Limb (tissue), 2 donors: ENCODE measurements at regions not wholly inside any gene's neighbourhood (a gene's known extent, or its start where the extent isn't known, plus 50 kb on each side); places are given as distances from the start of the nearest gene placed in this dataset.

Source experiments
- DNase-seq, 2 donors: peaks; one replicate each; pipeline ENCODE4 v3.0.0-alpha.2; 2016; ENCODE audit errors: extremely low spot score in 2 of 2

GRCh38 chr2:15806801-15807417 lies 133.4 kb upstream of the MYCN start:
- no peak for DNase-seq

DNA sequence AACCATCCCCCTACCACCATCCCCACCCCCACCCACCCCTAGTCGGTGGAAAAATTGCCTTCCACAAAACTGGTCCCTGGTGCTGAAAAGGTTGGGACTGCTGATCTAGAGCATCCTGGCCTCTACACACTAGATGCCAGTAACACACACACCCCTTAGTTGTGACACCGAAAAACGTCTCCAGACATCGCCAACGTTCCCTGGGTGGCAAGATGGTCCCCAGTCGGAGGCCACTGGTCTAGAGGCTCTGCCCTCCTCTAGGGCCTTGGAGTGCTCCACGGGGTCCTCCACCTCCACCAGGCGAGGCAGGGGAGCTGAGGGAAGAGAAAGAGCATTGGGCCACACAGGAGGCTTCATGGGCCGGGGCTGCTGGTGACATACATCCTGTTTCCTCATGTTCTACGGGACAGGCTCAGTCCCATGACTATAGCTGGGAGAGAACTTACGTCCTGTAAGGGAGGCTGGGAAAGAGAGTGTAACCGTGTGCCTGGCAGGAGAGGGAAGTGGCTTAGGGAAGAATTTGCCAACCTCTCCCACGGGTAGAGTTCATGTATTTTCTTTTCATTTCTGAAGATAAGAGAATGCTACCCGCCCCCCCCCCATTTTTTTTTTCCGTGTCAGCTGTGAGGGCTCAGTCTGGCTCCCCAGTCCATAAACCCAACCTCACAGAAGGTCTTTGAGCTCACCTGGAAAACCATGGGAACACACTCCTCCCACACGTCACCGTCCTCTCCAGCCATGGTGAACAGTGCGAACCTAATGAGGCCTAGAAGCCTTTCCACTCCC lies 132.7 kb upstream of the MYCN start:
- DNase-seq, result no peak

- peak in 1 of 2 donors; percentile 64 for DNase-seq
Observed at GRCh38 chr2:15808204-15808910, 132.0 kb upstream of the MYCN start.

DNA sequence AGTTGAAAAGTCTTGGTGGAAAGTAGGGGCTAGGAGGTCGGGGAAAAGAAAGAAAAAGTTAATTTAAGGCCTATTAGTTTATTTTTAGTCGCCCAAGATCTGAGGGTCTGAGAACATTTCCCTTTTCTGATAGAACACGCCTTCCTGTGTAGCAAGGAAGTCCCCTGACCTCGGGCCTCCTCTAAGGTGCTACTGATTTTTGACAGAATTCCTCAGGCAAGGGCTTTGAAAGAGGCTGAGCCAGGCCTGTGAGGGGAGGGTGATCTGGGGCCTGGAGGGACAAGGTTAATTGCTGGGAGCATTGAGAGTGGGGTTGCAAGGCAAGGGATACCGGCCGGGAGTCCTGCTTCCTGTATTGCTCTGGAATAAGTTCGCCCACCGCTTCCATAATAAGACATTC lies 131.4 kb upstream of the MYCN start:
- no peak for DNase-seq

GRCh38 chr2:15809404-15809803 lies 130.9 kb upstream of the MYCN start:
- no peak for DNase-seq

DNA sequence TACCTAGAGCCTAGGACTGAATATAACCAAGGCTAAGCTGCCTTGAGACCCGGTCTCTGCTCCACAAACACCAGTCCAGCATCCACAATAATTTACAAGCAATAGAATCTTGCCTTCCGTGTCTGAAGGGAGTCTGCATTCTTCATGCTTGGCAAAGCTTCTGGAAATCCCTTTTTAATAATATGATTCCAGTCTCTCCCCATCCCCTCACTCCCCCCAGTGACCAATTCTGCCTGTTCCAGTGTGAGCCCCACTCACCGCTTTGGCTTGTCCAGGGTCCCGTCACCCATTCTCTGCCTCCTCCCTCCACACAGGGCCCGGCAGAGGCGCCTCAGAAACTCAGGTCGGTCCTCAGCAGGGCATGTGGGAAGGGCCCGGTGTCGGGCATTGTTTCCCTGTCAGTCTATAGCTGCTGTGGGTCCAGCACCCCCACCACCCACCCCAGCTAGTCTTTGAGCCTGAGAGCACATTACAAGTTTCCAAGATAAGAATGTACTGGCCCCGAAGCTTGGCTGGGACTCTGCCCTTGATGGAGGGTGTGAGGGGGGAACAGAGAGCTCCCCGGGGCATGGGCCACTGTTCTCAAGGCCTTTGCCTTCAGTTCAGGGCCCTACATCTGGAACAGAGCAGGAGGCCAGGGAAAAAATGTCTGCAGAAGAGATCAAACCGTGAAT lies 129.7 kb upstream of the MYCN start:
- DNase-seq, result no peak

DNA sequence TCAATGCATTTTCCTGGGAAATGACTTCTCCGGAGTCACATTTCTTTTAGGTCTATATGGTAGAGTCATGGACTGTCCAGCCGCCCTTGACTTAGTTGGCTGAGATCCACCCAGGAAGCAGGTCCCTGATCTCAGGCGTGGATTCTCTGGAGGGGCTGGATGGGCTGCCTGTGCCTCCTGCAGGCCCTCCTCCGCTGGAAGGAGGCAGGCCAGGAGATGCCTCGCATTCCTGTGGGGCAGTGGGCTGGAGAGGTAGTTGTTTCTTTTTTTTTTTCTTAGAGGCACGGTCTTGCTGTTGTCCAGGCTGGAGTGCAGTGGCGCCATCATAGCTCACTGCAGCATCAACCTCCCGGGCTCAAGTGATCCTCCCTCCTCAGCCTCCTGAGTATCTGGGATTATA lies 129.0 kb upstream of the MYCN start:
- DNase-seq, result no peak

GRCh38 chr2:15812187-15812780 lies 128.1 kb upstream of the MYCN start:
- no peak for DNase-seq

GRCh38 chr2:15813481-15814266 lies 126.7 kb upstream of the MYCN start:
- DNase-seq, result no peak

GRCh38 chr2:15814403-15814802 lies 125.9 kb upstream of the MYCN start:
- DNase-seq, result no peak

GRCh38 chr2:15814946-15815345 lies 125.4 kb upstream of the MYCN start:
- no peak for DNase-seq

DNA sequence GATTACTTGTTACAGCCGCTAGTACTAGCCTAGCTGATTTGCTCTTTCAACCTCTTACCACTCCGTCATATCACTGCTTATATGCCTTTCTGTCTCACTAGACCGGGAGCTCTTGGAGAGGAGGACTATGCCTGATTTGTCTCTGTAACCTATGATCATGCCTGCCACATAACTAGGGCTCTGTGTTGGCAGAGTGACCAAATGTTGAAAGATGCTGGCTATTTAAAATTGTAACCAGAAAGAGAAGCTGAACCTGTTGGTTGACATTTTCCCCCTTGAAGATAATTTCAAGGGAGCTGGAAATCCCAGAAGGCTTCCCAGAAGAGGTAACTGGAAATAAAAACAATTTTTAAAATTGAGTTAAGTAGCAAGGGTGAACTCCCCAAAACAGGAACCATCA lies 124.1 kb upstream of the MYCN start:
- DNase-seq, result no peak

- no peak for DNase-seq
Observed at GRCh38 chr2:15816674-15817406, 123.5 kb upstream of the MYCN start.

- no peak for DNase-seq
Observed at GRCh38 chr2:15817748-15818147, 122.6 kb upstream of the MYCN start.

- peak; percentile 41 to 74 for DNase-seq
Observed at GRCh38 chr2:15818318-15818753, 122.0 kb upstream of the MYCN start.

- no peak for DNase-seq
Observed at GRCh38 chr2:15818881-15819280, 121.5 kb upstream of the MYCN start.

- no peak for DNase-seq
Observed at GRCh38 chr2:15819562-15820256, 120.6 kb upstream of the MYCN start.

DNA sequence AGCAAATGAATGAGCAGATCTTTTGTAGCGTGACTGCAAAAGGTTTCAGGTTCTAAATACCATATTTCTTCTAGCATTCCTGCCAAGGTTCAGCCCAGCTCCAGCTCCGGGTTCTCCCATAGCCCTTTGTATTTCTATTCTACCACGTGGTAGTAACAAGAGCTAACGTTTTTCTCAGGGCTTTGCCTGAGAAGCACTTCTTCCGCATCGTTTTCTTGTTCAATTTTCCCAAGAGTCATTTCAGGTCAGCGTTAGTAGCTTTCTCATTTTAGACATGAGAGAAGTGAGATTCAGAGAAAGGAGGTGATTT lies 120.1 kb upstream of the MYCN start:
- no peak for DNase-seq

DNA sequence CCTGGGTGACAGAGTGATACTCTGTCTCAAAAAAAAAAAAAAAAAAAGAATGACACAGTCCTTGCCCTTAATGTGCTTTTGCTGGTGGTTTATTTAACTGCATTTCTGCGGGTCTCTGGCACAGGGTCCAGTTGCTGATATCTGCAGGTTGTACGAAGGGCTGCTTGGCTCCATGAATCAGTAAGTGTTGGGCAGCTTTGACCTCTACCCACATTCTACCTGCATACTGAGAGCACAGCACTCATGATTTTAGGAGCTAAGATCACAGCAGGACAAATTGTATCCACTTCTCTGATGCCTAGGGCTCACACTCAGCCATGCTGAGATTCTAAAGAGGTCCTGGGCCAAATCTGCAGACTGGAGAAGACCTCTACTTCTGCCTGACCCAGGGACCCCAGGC lies 119.4 kb upstream of the MYCN start:
- no peak for DNase-seq
